ENCODE measurements at regions not wholly inside any gene's neighbourhood (a gene's known extent, or its start where the extent isn't known, plus 50 kb on each side); places are given as distances from the start of the nearest gene placed in this dataset.

- TF ChIP-seq CTCF (IDR thresholded peaks at IDR 0.05; ENCODE audit: control extremely low read depth, extremely low read depth, low read depth, missing control alignments): no peak
- DNase-seq (ENCODE audit: extremely low spot score): no peak
- POLR2A ChIA-PET: no interaction called here
- CTCF ChIA-PET: no interaction called here
These were observed 169.6 kb downstream of the KCNA4 start for GRCh38 chr11:29847219-29847618.

GRCh38 chr11:29844701-29845379, 172.0 kb downstream of the KCNA4 start:
- TF ChIP-seq CTCF (IDR thresholded peaks at IDR 0.05; ENCODE audit: control extremely low read depth, extremely low read depth, low read depth, missing control alignments): no peak
- DNase-seq (ENCODE audit: extremely low spot score): no peak
- ChIA-PET POLR2A (no interaction called here), CTCF (interaction anchor here (1.2 kb wide), 1 partner anchor 14 kb away, joined by 3 read pairs; no protein-coding TSS in a partner anchor)

- CTCF ChIA-PET: interaction anchor here (1.2 kb wide), 1 partner anchor 14 kb away, joined by 3 read pairs; no protein-coding TSS in a partner anchor
- DNase-seq (ENCODE audit: extremely low spot score): no peak
- POLR2A ChIA-PET: no interaction called here
- no peak for TF ChIP-seq CTCF (IDR thresholded peaks at IDR 0.05; ENCODE audit: control extremely low read depth, extremely low read depth, low read depth, missing control alignments)
These were observed 172.8 kb downstream of the KCNA4 start for GRCh38 chr11:29844031-29844430.

GRCh38 chr11:29842061-29842460, 174.8 kb downstream of the KCNA4 start:
- CTCF ChIA-PET: no interaction called here
- POLR2A ChIA-PET: no interaction called here
- no peak for DNase-seq (ENCODE audit: extremely low spot score)
- TF ChIP-seq CTCF (IDR thresholded peaks at IDR 0.05; ENCODE audit: control extremely low read depth, extremely low read depth, low read depth, missing control alignments): no peak

- ChIA-PET POLR2A (no interaction called here), CTCF (interaction anchor here (1.3 kb wide), 1 partner anchor 11 kb away, joined by 3 read pairs; no protein-coding TSS in a partner anchor)
- DNase-seq (ENCODE audit: extremely low spot score): no peak
- no peak for TF ChIP-seq CTCF (IDR thresholded peaks at IDR 0.05; ENCODE audit: control extremely low read depth, extremely low read depth, low read depth, missing control alignments)
These were observed 190.0 kb downstream of the KCNA4 start for GRCh38 chr11:29826878-29827277.

- DNase-seq (ENCODE audit: extremely low spot score): no peak
- POLR2A ChIA-PET: no interaction called here
- no peak for TF ChIP-seq CTCF (IDR thresholded peaks at IDR 0.05; ENCODE audit: control extremely low read depth, extremely low read depth, low read depth, missing control alignments)
- CTCF ChIA-PET: interaction anchor here (1.5 kb wide), 1 partner anchor 10 kb away, joined by 3 read pairs; no protein-coding TSS in a partner anchor
These were observed 200.5 kb downstream of the KCNA4 start for GRCh38 chr11:29816359-29816758.

Measured in GM10248 (cell line).